GM19372 (cell line): ENCODE measurements at regions not wholly inside any gene's neighbourhood (a gene's known extent, or its start where the extent isn't known, plus 50 kb on each side); places are given as distances from the start of the nearest gene placed in this dataset.

Experiments used
- ATAC-seq: cut with Tn5 transposase; IDR thresholded peaks from one replicate; pipeline ENCODE4 v1.9.1; 2021; ENCODE audit warnings: mild to moderate bottlenecking, low read depth, moderate library complexity; ENCODE audit not compliant: unreplicated experiment

GRCh38 chr15:31238906-31239305, 87.7 kb upstream of the KLF13 start:
- no peak for ATAC-seq

- ATAC-seq: no peak
These were observed 87.2 kb upstream of the KLF13 start for GRCh38 chr15:31239409-31239808.

DNA sequence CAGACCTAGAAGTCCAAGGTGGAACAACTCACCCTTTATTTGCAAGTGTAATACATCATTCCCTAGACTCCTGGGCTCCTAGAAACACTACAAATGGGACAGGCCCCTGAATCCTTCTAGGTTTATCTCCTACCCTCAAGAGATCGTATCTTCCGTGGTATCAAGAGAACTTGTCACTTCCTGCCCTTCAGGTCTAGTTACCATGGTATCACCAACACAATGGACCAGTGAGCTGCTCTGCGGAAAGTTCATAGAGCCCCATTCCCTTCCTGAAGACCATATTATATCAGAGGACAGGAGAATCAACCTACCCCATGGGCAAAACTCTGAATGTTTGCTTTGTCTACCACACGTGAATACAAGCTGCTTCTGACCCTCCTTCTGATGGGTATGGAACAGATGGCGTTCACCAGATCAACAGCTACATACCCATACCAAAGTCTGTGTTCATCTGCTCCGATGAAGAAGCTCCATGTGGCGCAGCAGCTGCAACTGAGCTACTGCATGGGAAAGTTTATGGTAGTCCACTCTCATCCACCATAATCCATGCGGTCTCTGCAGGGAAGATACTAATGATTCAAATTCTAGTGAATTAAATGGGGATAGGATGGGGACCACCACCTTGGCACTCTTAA, 84.6 kb upstream of the KLF13 start:
- ATAC-seq: no peak

DNA sequence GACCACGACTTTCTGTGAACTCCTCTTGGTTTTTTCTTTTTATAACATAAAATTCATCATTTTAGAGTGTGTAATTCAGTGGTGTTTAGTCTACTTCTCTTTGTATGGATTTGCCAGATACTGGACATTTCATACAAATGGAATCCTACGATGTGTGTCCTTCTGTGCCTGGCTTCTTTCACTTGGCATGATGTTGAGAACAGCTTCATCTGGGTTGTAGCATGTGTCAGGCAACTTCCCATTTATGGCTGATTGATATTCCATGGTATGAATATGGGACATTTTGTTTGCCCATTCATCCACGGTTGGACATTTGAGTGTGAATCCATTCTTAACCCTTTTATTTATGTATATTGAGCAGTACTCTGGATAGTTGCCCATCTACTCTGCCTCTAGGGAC, 82.7 kb upstream of the KLF13 start:
- ATAC-seq: no peak

- no peak for ATAC-seq
These were observed 81.4 kb upstream of the KLF13 start for GRCh38 chr15:31245135-31245689.

- no peak for ATAC-seq
These were observed 80.9 kb upstream of the KLF13 start for GRCh38 chr15:31245756-31246155.

DNA sequence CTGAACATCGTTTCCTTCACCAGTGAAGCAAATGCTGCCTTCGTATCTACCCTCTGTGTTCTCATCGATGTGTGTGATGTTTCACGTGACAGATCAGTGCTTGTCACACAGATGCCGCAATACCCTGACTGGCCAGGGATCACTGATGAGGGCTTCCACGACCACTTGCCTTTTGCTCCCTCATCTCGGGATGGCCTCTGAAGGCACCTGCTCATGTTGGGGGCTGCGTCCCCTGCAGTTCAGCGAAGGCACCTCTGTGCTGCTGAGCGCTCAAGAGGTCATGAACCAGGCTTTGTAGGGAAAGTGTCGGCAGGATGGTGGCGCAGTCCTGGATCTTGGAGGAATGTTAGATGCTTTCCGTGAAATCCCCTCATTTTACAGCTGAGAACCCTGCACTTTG, 79.2 kb upstream of the KLF13 start:
- ATAC-seq: no peak

DNA sequence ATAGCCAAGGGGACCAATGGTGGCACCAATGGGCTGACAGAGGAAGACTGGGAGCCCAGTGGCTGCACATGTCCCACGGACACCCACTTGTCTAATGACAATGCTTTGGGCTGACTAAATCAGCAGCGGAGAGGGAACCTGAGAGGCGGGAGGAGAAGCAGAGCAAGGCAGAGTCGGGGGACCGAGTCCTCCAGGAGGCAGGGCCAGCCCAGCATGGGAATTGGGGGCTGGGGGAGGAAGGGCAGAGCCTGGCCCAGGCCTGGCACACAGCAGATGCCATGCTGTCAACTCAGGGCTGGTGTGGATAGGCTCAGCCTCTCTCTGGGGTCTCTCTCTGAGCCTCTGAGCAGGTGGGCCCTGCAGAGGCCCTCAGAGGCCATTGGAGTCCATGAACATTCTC, 78.4 kb upstream of the KLF13 start:
- ATAC-seq: no peak

- ATAC-seq: no peak
These were observed 77.7 kb upstream of the KLF13 start for GRCh38 chr15:31248951-31249350.

DNA sequence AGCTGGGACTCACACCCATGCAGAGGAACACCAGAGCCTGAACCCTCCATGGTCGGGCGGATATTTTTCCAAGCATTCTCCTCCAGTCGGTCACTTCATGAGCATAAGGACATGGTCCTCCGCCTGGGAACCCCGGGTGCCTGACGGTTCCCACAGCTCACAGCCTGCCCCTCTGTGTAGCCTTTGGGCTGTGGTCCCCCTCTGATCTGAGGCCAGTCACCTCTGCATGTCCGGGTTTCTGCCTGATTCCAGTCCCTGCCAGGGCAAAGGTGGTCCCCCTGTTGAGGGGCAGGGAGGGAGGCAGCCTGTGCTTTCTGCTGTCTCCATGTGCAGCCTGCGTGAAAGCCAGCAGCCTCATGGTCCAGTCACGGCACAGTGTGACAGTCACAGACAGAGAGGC, 76.6 kb upstream of the KLF13 start:
- ATAC-seq: no peak

DNA sequence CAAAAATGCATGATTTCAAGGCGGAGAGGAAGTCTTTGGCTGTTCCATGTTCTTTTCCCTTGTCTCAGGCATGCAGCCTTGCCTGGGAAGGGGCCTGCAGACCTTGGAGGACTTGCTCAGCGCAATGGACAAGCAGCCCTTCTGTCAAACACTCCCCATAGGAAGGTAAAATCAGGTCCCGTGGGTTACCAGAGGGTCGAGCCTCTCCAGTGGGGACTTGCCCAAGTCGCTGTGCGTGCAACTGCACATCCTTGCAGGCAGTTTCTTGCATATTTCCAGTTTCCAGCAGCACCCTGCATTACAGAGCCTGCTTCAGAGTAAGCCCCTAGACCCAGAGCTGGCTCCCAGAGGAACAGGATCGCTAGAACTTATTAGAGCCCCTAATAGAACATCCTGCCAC, 75.5 kb upstream of the KLF13 start:
- ATAC-seq: no peak

- ATAC-seq: no peak
These were observed 74.4 kb upstream of the KLF13 start for GRCh38 chr15:31252171-31252785.

DNA sequence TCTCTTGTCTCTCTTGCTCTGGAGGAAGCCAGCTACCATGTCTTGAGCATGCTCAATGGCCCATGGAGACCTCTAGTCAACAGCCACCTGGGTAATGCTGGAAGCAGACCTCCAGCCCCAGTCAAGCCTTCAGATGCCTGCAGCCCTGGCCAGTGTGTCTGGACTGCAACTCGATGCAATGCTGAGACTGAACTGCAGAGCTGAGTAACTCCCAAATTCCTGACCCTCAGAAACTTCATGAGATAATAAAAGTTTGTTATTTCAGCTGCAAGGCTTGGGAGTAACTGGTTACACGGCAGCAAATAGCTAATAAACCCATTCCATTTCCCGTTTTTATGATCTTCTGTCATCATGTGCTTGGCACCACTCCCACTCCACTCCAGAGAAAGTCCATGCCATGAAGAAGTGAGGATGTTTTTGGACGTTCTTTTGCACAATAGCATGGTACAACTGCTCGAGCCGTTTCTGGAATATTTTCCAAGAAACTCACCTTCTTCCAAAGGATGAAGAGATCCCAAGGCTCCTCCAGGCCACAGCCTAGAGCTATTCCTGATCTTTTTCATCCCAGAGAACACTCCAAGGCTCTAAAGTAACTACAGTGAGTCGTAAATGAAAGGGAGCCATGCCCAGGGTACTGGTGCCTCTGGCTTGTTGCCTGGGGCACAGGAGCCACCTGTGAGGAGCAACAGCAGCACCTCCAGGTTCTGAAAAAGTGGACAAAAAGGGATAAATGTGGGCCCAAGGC, 72.0 kb upstream of the KLF13 start:
- no peak for ATAC-seq

- ATAC-seq: no peak
These were observed 71.5 kb upstream of the KLF13 start for GRCh38 chr15:31255176-31255510.

GRCh38 chr15:31255732-31256377, 70.8 kb upstream of the KLF13 start:
- ATAC-seq: peak; percentile 75

DNA sequence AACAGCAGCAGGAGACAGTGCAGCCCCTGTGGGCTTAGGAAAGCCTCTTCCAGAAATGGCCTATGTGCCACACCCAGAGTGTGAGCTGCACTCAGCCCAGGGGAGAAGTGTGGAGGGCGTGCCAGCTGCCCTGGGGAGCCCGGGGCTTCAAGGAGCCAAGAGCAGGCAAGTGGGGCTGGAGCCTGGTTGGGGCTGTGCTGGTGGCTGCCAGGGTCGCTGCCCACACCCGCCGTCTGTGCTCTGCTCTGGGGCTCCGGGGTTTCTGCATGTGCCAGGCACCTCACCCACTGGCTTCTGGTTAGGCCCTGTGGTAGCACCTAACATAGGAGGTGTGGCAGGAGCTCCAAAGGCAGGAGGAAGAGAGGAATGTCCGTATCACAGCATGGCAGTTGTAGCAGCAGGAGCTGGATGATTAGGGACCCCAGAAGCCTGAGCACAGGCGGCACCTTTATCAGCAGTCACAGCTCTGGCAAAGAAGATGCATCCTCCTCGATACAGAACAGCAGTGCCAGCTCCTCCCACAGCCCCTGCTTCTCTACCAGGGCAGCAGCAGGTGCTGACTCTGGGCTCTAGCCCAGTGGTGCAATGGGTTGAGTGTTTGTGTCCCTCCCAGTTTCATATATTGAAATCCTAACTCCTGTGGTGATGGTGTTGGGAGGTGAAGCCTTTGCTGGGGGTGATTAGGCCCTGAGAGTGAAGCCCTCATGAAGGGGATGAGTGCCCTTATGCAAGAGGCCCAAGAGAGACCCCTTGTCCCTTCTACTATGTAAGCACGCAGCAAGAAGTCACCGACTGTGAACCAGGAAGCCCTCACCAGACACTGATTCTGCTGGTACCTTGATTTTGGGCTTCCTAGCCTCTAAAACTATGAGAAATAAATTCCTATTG, 70.0 kb upstream of the KLF13 start:
- no peak for ATAC-seq

GRCh38 chr15:31257286-31257685, 69.3 kb upstream of the KLF13 start:
- no peak for ATAC-seq

DNA sequence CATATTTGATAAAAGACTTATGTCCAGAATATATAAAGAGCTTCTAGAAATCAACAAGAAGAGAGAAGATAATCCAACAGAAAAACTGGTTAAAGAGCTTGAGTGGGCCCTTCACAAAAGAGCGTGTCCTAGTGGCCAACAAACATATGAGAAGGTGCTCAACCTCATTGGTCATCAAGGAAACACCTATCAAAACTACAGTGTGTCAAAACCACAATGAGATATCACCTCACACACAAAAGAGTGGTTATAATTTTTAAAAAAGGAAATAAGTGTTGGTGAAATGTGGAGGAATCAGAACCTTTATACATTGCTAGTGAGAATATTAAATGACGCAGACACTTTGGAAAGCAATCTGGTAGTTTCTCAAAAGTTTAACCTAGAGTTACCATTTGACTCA, 68.4 kb upstream of the KLF13 start:
- ATAC-seq: no peak

GRCh38 chr15:31259562-31260252, 66.9 kb upstream of the KLF13 start:
- ATAC-seq: no peak
